GM21825 (cell line): ENCODE measurements at regions not wholly inside any gene's neighbourhood (a gene's known extent, or its start where the extent isn't known, plus 50 kb on each side); places are given as distances from the start of the nearest gene placed in this dataset.

ENCODE experiments used
- ATAC-seq: cut with Tn5 transposase; IDR thresholded peaks from one replicate; pipeline ENCODE4 v1.9.1; 2021; ENCODE audit warnings: mild to moderate bottlenecking, moderate library complexity; ENCODE audit not compliant: unreplicated experiment

DNA sequence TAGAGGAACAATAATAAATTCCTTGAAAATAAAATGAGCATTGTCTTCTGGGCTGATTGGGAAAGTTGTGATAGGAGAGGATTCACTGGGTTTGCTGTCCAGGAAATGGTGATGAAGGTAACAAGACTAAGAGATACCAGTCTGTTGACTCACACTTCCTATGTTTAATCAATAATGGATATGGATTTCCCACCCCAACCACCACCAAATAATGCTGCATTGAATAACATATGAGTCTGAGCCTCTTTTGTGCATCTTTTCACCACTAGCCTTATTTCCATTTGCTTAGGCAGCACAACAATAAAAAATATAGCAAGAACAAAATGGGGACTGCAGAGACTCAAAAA lies 120.2 kb upstream of the NFIB start:
- no peak for ATAC-seq

DNA sequence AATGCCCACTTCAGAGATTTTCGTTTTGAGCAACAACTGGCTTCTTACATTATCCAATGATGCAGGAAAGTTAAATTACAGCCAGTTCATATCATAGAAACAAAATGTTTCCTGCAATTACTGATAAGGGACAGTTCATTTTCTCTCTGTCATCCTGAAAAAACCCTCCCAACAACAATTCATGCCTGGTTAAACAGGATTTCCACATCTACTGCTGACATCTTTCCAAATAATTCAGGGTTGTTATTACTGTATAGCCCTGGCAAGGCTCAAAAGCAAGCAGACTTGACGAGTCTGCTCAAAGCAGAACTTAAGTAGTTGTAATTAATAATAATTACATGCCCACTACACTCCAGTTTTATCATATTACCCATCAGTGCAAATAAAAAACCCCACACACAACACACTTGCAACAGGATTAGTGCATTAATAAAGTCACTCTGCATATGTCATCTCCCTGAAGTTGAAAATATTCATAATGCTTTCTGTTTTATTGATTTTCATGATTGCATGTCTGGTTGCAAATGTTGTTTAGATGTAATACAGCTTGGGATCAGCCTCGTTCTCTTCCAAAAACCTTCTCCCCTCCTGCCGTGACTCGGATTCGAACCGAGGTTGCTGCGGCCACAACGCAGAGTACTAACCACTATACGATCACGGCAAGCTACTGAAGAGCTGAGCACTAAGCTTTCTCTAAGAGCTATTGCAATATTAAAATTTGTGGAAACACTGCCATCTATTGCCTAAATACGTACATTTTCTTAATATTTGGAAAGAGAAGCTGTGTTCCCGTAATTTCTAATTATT lies 119.6 kb upstream of the NFIB start:
- ATAC-seq, result no peak

DNA sequence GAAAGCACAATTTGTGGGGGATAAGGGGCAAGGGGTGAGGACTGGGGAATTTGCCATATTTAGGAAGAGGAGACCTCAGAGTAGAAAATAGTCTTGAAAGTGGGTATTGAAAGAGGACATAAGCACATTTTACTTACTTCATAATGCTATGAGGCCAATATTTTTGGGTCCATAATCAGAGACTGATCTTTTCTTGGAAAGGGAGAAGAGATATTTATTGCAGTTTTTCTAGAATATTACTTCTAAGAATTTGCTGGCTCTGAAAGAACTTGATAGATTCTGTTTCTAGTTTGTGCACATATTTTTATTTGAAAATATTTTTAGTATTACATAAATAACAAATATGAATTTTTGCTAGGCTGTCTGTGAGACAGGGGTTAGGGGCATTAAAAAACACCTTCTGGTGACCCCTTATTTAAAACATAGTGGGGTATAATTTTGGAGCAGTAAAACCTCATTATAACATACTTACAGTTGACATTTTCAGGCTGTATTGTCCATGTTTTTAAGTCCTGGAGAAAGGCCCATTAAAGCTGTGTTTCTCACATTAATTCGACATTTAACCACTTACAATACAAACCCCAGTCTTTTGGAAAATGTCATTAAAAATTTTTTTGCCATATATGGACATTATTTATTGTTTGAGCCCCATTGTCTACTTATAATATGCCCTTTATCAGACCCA lies 118.9 kb upstream of the NFIB start:
- no peak for ATAC-seq

DNA sequence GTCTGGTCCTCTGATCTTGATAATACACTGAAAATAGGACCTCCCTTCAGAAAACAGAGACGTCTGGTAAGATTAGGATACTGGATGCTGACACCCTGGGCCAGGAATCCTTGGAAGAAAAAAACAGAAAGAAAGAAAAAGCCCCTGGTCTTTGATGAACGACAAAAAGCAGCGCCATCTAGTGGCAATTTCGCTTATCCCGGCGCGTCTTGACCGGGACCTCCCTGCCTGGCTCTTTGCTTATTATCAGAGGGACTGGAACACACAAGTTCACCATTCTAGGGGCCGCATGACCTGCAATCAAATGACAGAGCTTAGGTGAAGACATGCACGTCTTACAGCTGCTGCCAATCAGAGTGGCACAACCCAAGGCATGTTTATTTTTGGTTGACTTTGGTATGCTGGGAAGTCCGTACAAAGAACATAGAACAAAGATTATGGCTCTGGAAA lies 114.9 kb upstream of the NFIB start:
- peak; percentile 52 for ATAC-seq

DNA sequence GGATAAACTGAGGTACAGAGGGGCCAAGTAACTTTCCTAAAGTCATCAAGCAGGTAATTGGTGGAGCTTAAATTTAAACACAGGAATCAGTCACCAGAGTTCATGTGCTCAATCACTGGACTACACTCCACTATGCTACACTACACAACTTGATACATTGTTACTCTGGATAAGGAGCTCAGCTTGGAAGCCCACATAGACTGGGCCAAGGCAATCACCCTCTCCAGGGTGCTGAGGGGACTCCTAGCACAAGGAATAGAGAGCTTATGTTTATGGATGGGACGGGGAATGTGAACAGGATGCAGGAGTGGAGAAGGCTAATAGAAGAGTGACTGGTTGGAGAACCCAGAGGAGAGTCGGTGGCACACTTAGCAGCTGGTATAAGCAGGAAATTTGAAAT lies 113.5 kb upstream of the NFIB start:
- no peak for ATAC-seq

DNA sequence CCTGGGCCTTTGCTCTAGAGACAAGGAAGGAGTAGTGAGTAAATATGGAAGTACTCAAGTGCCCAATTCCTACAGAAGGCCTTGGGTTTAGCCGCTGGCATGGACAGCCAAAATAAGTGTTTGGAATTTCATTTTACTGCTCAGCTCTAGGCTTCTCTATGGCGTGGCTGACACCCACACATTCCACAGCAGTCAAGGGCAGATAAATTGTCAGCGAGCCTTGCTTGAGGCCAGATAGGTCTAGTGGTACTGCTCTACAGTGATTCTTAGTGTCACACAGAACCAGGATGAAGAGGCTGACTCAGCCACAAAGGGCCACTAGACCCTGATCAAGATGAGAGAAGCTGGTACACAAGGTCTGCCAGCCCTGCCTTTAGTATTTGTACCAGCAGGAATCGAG lies 111.0 kb upstream of the NFIB start:
- ATAC-seq, result no peak

DNA sequence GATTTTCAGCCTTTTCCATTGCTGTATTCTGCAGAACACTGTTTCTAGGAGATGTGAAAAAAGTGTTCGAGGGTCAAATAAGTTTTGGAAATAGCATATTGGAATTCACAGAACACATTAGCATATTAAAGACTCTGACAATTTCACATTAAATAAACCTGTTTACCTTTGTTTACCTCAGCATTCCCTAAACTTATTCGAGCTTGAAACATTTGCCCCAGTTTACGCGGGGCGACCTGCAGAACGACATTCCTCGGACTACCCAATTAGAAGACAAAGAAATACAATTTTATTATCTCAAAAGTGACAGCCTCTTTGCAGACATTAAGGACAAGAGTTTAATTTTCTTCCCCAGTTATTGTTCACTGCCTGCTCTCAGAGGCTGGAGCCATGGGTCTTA lies 110.3 kb upstream of the NFIB start:
- no peak for ATAC-seq

DNA sequence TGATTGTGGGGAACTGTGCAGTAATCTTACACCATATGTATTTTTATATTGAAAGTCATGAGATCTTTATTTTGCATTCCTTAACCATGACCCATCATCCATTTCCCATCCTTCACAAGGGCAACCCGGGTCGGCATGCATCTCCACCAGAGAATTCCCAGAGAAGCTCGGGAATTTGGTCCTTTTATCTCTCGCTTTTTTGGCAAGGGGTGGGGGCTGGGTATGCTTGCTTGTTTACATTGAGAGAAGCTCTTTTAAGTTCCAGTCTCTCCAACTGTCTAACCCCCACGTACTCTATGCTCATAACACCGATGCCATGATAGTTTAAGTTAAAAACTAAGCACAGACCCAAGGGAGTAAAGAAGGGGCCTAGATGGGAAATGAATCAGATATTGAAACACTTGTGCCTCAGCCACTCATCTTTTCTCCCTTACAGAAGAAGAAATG lies 109.9 kb upstream of the NFIB start:
- no peak for ATAC-seq

DNA sequence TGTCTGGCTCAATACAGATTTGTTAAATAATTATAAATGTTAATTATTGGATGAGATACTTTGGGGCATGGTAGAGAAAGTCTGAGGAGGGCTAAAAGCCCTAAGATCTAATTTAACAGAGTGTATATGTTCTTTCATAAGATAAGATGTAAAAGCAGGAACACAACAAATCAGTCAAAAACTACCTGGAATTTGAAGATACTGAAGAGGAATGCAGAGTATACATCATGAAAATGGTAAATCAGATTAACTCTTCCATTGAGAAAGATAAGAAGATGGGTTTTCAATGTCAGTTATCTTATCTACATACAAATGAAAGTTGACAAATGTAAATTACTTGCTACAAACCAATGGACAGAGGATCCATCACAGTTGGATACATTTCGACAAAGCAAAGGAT lies 107.3 kb upstream of the NFIB start:
- no peak for ATAC-seq

DNA sequence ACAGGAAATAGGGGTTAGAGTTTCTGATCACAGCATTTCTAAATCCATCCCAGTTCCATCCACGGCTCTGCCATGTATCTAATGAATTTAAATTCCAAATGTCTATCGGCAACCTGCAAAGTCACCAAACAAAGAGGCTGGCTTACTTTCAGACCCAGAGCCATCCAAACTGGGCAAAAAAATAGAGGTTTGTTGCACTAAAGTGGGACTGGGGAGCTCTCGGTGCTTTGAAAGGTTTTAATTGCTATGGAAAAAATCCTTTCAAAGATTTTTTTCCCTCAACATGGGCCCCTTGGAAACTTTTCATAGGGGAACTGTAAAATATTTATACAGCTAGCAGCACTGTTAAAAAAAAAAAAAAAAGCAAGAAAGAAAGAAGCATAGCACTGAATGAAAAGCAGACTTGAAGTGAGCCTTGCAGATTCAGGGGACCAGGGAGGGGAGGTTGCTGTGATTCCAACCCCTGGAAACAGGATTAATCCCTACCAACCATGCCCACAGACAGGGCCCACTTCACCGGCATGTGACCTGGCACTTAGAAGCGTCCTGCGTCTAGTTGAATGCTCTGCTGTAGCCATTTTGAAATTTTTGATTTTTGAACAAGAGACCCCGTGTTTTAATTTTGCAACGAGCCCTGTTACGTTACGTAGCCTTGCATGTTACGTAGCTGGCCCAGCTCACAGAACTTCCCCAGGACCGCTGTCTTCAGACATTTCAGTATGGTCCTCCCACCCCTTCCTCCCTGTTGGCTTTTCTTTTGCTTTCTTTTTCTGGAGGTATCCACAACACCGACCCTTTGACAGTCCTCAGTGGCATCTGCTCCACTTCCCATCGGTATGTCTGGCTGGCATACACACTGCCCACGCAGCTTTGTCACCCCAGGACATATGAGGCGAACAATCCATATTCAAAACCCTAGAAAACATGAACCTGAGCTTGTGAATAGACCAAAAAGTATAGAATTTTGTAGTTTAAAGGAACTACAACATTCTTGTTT lies 105.3 kb upstream of the NFIB start:
- no peak for ATAC-seq

DNA sequence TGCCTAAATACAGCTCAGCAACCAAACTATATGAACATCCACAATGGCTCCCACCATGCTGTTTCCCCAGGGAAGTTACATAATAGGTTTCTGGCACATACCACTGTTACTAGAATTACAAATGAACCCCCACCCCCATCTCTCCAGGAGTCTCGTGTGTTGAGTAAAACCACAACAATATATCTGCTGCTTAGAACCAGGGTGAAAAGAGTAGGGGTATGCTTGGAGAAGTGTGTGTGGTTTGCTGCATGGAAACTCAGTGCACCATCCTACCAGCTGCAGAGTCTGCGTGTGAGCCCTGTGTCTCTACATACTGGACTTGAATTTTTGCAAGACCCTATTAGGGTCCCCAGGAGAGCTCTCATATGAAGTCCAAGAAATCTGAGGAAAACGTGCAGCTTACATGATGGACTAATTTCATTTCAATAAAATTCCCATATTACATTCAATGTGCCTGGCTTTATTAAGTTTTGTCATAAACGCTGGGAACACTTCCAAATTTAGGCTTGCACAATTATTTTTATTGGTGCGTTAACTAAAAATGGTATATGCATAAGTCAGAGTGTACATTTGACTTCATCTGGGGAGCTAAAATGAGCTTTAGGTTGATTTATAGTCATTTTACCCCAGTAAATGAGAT lies 104.5 kb upstream of the NFIB start:
- no peak for ATAC-seq

DNA sequence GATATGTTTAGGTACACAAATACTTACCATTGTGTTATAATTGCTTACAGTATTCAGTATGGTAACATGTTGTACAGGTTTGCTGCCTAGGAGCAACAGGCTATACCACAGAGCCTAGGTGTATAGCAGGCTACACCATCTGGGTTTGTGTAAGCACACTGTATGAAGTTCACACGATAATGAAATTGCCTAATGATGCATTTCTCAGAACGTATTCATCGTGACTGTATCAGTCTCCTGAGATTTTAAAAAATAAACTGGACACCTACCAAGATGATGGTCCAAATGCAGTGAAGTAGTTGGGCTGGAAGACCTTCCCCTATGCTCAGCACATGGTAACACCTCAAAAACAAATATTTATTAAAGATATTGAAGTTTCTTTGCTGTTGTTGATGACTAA lies 103.3 kb upstream of the NFIB start:
- ATAC-seq, result no peak

DNA sequence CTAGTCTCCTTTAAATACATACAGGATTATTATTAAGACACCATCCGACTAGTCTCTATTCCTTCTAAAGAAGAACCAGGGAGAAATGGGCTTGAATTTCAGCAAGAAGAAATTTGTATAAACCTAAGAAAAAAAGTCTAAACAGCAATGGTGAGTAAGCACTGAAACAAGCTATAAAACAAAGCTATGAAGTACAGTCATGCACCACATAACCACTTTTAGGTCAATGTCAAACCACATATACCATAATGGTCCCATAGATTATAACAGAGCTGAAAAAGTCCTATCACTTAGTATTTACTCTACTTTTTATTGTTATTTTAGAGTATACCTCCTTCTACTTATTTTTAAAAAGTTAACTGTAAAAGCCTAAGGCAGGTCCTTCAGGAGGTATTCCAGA lies 102.0 kb upstream of the NFIB start:
- ATAC-seq, result no peak

DNA sequence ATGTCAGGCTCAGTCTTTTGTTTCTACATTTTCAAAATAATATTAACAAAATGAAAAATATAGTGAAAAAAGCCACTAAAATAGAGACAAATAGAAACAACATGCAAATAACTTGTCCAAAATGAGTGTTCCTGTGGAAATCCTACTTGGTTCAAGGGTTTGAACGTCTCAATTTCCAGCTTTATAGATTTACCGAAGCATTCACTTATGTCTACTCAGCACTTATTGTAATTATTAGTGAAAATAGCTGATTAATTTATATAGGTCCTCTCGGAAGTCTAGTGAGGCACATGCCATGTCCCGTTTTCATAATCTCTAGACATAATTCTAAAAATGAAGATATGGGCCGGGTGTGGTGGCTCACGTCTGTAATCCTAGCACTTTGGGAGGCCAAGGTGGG lies 99.9 kb upstream of the NFIB start:
- ATAC-seq, result no peak

DNA sequence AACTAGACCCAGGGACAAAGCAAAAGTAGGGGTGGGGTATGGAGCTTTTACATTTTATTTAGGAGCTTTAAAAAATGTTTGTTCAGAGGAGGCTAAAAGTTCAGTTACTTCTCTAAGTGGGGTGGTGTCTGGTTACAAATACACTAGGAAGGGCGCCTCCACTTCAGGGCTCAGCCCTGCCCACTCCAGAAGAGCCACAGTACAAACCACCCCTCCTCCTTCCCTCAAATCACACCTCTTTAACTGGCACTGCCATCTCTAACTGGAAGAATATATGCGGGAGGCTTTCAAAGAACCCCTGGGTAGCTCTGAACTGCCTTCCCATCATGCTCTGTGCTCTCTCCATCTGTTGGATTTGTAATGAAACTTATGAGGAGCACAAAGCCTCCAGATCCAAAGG lies 98.8 kb upstream of the NFIB start:
- ATAC-seq, result no peak

DNA sequence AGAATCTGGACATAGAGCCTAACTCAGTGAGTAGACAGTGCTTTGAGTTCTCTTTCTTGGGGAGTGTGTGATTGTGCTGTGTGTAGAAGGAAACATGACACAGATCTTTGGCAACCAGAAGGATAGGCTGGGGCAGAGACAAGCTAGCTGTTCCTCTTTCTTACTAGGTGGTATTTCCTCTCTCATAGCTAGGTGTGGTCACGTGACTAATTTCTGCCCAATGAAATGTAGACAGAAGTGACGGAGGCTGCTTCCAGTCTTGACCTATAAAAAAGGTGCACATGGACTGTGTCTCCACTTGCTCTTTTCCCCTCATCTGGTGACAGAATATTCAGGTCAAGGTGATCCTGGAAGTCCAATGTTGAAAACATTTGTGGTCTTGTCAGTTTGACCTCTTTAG lies 92.5 kb upstream of the NFIB start:
- no peak for ATAC-seq

DNA sequence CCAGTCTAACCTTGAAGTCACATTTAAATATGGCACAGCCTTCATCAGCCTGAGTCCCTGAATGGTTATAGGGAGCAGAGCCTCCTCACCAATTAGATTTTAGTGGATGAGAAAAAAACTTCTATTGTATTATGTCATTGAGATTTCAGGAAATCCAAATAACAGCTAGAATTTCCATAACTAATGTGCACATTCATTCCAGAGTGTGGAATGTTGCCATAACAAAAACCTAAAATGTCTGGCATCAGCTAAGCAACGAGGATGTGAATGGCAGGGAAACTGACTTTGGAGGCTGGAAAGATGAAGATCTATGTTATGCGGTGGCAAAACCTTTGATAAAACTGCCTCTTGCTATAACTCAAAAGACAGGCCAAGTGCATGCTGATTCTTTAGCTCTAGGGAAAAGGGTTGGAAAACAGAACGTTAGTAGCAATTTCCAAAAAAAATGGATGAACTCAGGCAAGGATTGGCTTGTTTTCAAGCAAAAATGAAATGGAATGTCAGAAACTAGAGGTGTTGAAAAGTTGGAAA lies 91.3 kb upstream of the NFIB start:
- ATAC-seq, result no peak

DNA sequence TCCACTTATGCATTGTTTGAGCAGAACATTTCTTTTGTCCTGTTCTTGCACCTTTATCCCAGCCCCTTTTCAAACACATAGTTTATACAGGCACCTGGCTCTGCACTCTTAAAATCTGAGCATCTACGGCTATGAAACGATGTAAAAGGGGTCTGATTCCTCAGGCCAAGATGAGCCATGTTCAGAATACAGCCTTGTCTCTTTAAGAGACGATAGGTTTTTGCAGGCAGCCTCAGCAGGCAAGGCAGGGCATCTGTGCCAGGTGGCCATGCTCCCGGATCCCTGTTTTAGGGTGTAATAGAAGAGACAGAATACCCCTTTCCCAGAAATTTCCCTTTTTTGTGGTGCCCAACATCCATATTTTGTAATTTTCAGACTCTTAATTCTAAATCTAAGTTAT lies 89.1 kb upstream of the NFIB start:
- no peak for ATAC-seq

DNA sequence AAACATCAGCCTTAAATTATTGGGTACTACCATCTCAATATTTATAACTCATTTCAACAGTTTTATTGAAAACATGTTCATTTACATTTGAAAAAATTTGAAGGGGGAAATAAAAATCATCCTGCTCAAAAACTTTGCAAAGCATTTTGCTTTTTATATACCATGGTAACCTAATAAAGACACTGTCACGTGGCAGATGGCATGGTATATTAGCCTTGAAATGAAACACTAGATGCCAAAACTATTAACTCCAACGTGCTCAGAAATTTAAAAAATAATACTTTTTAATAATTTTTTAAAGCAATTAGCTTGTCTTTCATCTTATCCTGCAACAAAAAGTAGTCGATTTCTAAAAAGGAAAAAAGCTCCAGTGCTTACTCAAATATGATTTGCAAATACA lies 88.6 kb upstream of the NFIB start:
- no peak for ATAC-seq

DNA sequence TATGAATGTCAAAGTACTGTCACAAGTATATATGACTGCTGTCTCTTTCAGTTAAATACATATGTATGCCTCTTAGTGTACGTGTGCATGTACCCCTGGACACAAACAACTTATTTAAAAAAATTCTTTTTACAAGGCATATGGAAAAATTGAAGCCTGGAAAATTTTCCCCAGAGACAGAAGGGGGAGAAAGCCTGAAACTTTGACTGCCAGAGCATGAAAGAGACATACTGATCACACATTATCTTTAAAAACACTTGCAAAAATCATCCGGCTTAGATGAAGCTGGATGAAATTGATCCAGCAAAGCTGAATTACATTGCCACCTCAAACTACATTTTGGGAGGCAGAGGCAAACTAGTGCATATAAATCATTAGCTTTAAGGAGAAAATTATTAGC lies 88.0 kb upstream of the NFIB start:
- ATAC-seq, result no peak

DNA sequence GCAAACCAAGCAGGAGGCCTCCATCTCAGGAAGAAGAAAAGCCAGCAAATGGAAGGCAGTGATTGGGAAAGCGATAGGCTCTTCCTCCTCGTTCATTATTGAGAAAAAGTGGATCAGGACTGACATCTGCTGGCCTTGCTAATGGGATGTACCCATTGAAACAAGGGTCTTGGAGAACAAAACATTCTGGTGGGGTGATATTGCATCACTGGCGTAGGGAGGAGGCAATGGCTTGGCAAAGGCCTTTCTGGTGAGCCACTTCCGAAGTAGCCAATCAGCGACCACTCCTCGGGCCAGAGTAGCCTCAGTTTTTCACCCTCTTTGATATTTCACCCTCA lies 86.7 kb upstream of the NFIB start:
- no peak for ATAC-seq
